DOHH2 (cell line): ENCODE measurements at regions not wholly inside any gene's neighbourhood (a gene's known extent, or its start where the extent isn't known, plus 50 kb on each side); places are given as distances from the start of the nearest gene placed in this dataset.

Experiments
- H3F3A ChIP-seq: fragments of 200-600 bp; sonication (generic), shearing (Covaris generic); 2 replicates; pipeline ENCODE4 v1.6.0; 2016; ENCODE audit warnings: antibody characterized with exemption, mild to moderate bottlenecking; ENCODE audit not compliant: control insufficient read depth, insufficient read depth
- H3K27ac ChIP-seq: fragments of 200-600 bp; sonication (generic); 2 replicates; pipeline ENCODE4 v1.5.1; 2014; ENCODE audit warnings: low read depth, mild to moderate bottlenecking, low read length, moderate library complexity
- H3K27me3 ChIP-seq: fragments of 200-600 bp; sonication (generic); 2 replicates; pipeline ENCODE4 v1.6.1; 2014; ENCODE audit warnings: mild to moderate bottlenecking, low read length, mixed read lengths; ENCODE audit not compliant: control insufficient read depth
- H3K36me3 ChIP-seq: fragments of 200-600 bp; sonication (generic); 2 replicates; pipeline ENCODE4 v1.6.1; 2014; ENCODE audit warnings: mild to moderate bottlenecking, low read length, moderate library complexity, mixed read lengths; ENCODE audit not compliant: control insufficient read depth
- H3K4me1 ChIP-seq: fragments of 200-600 bp; sonication (generic); 2 replicates; pipeline ENCODE4 v1.6.1; 2014; ENCODE audit warnings: mild to moderate bottlenecking, low read length, mixed read lengths; ENCODE audit not compliant: control insufficient read depth
- H3K4me2 ChIP-seq: fragments of 200-600 bp; sonication (generic); 2 replicates; pipeline ENCODE4 v1.6.0; 2014; ENCODE audit warnings: mild to moderate bottlenecking, low read length, moderate library complexity
- H3K4me3 ChIP-seq: fragments of 200-600 bp; sonication (generic); 2 replicates; pipeline ENCODE4 v1.5.1; 2014; ENCODE audit warnings: mild to moderate bottlenecking, low read length, mixed read lengths
- H3K79me2 ChIP-seq: fragments of 200-600 bp; sonication (generic); 2 replicates; pipeline ENCODE4 v1.6.1; 2014; ENCODE audit warnings: mild to moderate bottlenecking, low read length, mixed read lengths; ENCODE audit not compliant: control insufficient read depth
- H3K9me2 ChIP-seq: fragments of 200-600 bp; sonication (generic); replicated peaks from 2 replicates; pipeline ENCODE4 v1.6.1; 2014; ENCODE audit warnings: mild to moderate bottlenecking, low read length, mixed read lengths; ENCODE audit not compliant: control insufficient read depth
- H3K9me3 ChIP-seq: fragments of 200-600 bp; sonication (generic); 2 replicates; pipeline ENCODE4 v1.6.1; 2014; ENCODE audit warnings: antibody characterized with exemption, low read length, mixed read lengths; ENCODE audit not compliant: control insufficient read depth, insufficient read depth
- H4K20me1 ChIP-seq: fragments of 200-600 bp; sonication (generic); 2 replicates; pipeline ENCODE4 v1.6.0; 2014; ENCODE audit warnings: low read depth, mild to moderate bottlenecking, antibody characterized with exemption, low read length, moderate library complexity; ENCODE audit not compliant: control insufficient read depth, insufficient read depth
- EZH2phosphoT487 ChIP-seq: fragments of 200-600 bp; sonication (generic); IDR thresholded peaks from 2 replicates; pipeline ENCODE4 v1.6.1; 2017; ENCODE audit warnings: borderline replicate concordance, mild to moderate bottlenecking, antibody characterized with exemption, low read length, moderate library complexity, mixed read lengths
- TF ChIP-seq, protein P1 (sequence below): fragments of 200-600 bp; sonication (generic); IDR thresholded peaks from one replicate; pipeline ENCODE4 v1.5.1; 2014; ENCODE audit warnings: antibody characterized with exemption, mild to moderate bottlenecking, low read depth, low read length; ENCODE audit not compliant: poor library complexity, severe bottlenecking

DNA sequence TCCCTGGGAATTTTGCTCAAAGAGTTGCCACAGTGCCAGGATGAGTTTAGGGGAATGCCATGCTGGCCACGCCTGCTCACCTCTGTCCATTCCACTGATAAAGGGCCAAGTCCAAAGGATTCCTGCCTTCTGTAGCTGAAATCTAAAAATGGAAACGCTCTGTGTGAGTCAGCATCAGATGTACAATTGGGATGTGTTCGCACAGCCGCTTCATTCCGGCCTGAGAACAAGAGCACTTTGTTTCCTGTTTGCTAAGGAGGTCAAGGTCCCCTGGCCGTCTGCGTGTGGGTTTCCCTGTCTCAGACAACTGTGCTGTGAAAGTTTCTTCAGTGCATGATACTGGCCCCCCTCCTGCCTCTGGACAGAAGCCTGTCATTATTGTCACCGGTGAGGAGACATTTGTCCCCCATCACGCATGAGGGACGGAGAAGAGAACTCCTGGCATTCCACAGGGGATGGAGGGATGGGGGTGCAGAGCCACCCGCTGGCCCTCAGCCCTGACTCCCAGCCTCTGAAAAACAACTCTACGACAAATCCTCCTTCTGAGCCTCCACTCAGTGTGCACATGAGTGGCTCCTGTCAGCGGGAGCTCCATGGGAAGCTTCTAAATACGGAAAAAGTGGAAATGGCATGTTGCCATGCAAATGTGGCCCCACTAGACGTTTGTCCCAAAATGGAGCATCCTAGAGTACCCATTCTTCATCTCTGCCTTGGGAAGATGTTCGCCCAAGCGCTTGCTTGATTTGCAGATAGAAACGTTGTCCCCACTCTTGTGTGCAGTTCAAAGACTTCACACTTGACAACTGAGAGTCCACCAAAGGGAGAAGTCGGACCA lies 143.5 kb upstream of the AFDN start:
- no peaks in the 10 kb centered on the region for H4K20me1 ChIP-seq
- H3K4me2 ChIP-seq, result no peak overlapping the region
- no peaks in the 10 kb centered on the region for H3K9me3 ChIP-seq
- no peak overlapping the region for H3K27ac ChIP-seq
- no peaks in the 10 kb centered on the region for H3K4me1 ChIP-seq
- peaks cover 3% of the 10 kb centered on the region for H3F3A ChIP-seq
- no peak overlapping the region for H3K4me3 ChIP-seq
- no peaks in the 10 kb centered on the region for H3K79me2 ChIP-seq
- H3K27me3 ChIP-seq, result no peaks in the 10 kb centered on the region
- no peaks in the 10 kb centered on the region for H3K36me3 ChIP-seq
- TF ChIP-seq, protein P1, sequence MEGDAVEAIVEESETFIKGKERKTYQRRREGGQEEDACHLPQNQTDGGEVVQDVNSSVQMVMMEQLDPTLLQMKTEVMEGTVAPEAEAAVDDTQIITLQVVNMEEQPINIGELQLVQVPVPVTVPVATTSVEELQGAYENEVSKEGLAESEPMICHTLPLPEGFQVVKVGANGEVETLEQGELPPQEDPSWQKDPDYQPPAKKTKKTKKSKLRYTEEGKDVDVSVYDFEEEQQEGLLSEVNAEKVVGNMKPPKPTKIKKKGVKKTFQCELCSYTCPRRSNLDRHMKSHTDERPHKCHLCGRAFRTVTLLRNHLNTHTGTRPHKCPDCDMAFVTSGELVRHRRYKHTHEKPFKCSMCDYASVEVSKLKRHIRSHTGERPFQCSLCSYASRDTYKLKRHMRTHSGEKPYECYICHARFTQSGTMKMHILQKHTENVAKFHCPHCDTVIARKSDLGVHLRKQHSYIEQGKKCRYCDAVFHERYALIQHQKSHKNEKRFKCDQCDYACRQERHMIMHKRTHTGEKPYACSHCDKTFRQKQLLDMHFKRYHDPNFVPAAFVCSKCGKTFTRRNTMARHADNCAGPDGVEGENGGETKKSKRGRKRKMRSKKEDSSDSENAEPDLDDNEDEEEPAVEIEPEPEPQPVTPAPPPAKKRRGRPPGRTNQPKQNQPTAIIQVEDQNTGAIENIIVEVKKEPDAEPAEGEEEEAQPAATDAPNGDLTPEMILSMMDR, result no peak
- no peak for TF ChIP-seq EZH2phosphoT487
- H3K9me2 ChIP-seq, result no peaks in the 10 kb centered on the region

DNA sequence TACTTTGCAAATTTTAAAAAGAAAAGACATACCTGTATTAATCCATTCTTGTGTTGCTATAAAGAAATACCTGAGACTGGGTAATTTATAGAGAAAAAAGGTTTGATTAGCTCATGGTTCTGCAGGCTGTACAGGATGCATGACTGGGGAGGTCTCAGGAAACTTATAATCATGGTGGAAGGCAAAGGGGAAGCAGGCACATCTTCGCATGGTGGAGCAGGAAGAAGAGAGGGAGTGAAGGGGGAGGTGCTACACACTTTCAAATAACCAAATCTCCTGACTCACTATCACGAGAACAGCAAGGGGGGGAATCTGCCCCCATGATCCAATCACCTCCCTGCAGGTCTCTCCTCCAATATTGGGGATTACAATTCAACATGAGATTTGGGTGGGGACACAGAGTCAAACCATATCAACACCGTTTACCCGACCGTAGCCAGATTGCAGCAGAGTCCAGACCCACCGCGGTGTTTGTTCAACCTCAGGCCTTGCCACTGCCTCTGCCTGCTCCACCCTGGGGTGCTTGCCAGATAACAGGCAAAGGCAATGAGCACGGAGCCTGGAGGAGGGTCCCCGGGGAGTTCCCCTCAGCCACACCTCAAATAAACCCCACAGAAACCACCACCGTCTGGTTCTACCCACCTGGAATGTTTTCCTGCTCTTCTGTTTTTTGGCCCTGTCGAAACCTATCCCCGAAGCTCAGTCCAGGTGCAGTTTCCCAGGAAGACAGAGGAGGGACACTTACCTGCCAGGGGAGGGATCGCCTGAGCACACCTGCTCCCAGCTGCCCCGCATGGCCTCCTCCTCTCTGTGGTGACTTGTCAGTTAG lies 142.2 kb upstream of the AFDN start:
- no peak overlapping the region for H3K27ac ChIP-seq
- no peaks in the 10 kb centered on the region for H3K4me1 ChIP-seq
- H3K79me2 ChIP-seq, result no peaks in the 10 kb centered on the region
- H3K4me3 ChIP-seq, result no peak overlapping the region
- TF ChIP-seq, protein P1, result no peak
- no peak for TF ChIP-seq EZH2phosphoT487
- H3K4me2 ChIP-seq, result no peak overlapping the region
- H3F3A ChIP-seq, result peaks cover 3% of the 10 kb centered on the region
- no peaks in the 10 kb centered on the region for H4K20me1 ChIP-seq
- H3K9me2 ChIP-seq, result no peaks in the 10 kb centered on the region
- H3K9me3 ChIP-seq, result no peaks in the 10 kb centered on the region
- no peaks in the 10 kb centered on the region for H3K36me3 ChIP-seq
- H3K27me3 ChIP-seq, result no peaks in the 10 kb centered on the region

DNA sequence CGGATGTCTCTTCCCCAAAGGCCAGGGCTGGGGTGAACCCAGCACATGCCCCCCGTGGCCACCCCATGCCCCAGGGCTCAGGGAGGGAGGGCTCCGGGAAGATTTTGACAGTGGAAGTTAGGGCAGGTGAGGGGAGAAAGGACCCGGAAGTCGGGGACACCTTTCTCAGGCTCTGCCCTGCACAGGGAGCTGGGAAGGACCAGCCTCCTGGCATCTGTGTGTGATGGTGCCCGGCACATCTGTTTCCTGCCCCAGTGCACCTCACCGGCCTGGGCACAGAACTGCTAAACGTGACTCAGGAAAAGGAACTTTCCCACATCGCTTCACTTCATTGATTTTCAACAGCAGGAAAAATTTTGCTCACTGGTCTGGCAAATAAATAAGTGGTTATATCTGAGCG lies 141.1 kb upstream of the AFDN start:
- Histone ChIP-seq H4K20me1 (no peaks in the 10 kb centered on the region), H3F3A (peaks cover 3% of the 10 kb centered on the region), H3K4me2 (no peak overlapping the region), H3K9me2 (no peaks in the 10 kb centered on the region), H3K36me3 (no peaks in the 10 kb centered on the region), H3K4me1 (no peaks in the 10 kb centered on the region), H3K27me3 (no peaks in the 10 kb centered on the region), H3K9me3 (no peaks in the 10 kb centered on the region), H3K79me2 (no peaks in the 10 kb centered on the region), H3K27ac (no peak overlapping the region), H3K4me3 (no peak overlapping the region)
- TF ChIP-seq, protein P1, result no peak
- TF ChIP-seq EZH2phosphoT487, result no peak
